ENCODE measurements at regions not wholly inside any gene's neighbourhood (a gene's known extent, or its start where the extent isn't known, plus 50 kb on each side); places are given as distances from the start of the nearest gene placed in this dataset.

DNA sequence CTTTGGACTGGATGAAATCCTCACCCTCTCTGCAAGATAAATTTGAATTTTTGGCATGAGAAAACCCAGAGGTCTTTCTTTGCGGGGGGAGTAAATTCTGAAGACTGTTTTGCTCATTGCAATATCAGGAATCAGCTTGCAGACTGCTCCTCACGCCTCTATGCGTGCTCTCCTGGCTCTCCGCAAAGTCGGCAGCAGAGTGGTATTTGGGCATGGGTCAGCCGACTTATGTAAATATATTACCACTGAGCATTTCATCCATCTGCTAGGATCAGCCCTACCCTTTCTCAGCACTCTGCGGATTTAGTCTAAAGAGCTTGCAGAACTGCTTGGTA lies 288.0 kb downstream of the ASMT start:
- TF ChIP-seq PBX3 (IDR thresholded peaks at IDR 0.05) (no peak), JUN (IDR thresholded peaks at IDR 0.05) (no peak), RARB (CRISPR knock-in tag; IDR thresholded peaks at IDR 0.05) (no peak), RCOR1 (IDR thresholded peaks at IDR 0.05; ENCODE audit: low read depth, low read length) (no peak), CTCF (IDR thresholded peaks at IDR 0.05) (no peak), NR3C1 (IDR thresholded peaks at IDR 0.05) (no peak), PHF8 (IDR thresholded peaks at IDR 0.05; ENCODE audit: borderline replicate concordance, low read depth) (no peak), ZFP36 (IDR thresholded peaks at IDR 0.05; ENCODE audit: borderline replicate concordance, partially characterized antibody) (no peak)
- TF ChIP-seq, protein P1, sequence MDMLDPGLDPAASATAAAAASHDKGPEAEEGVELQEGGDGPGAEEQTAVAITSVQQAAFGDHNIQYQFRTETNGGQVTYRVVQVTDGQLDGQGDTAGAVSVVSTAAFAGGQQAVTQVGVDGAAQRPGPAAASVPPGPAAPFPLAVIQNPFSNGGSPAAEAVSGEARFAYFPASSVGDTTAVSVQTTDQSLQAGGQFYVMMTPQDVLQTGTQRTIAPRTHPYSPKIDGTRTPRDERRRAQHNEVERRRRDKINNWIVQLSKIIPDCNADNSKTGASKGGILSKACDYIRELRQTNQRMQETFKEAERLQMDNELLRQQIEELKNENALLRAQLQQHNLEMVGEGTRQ (IDR thresholded peaks at IDR 0.05), result no peak
- TF ChIP-seq, protein P2, sequence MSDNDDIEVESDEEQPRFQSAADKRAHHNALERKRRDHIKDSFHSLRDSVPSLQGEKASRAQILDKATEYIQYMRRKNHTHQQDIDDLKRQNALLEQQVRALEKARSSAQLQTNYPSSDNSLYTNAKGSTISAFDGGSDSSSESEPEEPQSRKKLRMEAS (IDR thresholded peaks at IDR 0.05), result no peak
